ENCODE measurements at regions not wholly inside any gene's neighbourhood (a gene's known extent, or its start where the extent isn't known, plus 50 kb on each side); places are given as distances from the start of the nearest gene placed in this dataset.

- DNase-seq (ENCODE audit: low read depth, low spot score): no peak
- no peaks in the 10 kb centered on the region for H3K4me1 ChIP-seq (ENCODE audit: control insufficient read depth, insufficient read depth, low read length)
- TF ChIP-seq POLR2AphosphoS5 (IDR thresholded peaks at IDR 0.05; ENCODE audit: low read depth, low read length): no peak
- in situ Hi-C loops (cut with HindIII; ENCODE audit: low pct_unique_long_range_greater_than_20kb, low sequenced_read_pairs) (no loop called here), intact Hi-C loops (cut with micrococcal nuclease; ENCODE audit: unreplicated experiment) (no loop called here)
- ATAC-seq: no peak
- no peak overlapping the region for H3K4me3 ChIP-seq (ENCODE audit: low read depth in 2 of 2, low read length in 2 of 2)
- ChIA-PET CTCF (no interaction called here), POLR2A (no interaction called here)
- no peak overlapping the region for H3K27ac ChIP-seq (ENCODE audit: low read length)
- no peaks in the 10 kb centered on the region for H3K9me3 ChIP-seq (ENCODE audit: control insufficient read depth, insufficient read depth, low read depth, low read length)
- H3K36me3 ChIP-seq (ENCODE audit: control insufficient read depth, insufficient read depth, low read length): no peaks in the 10 kb centered on the region
- no peaks in the 10 kb centered on the region for H3K27me3 ChIP-seq (ENCODE audit: control insufficient read depth, insufficient read depth, low read length)
- no TSS peak for BruUV-seq (replicated peaks)
These were observed 173.0 kb downstream of the KLF12 start for GRCh38 chr13:73961181-73961580.

GRCh38 chr13:73960474-73960873 lies 173.7 kb downstream of the KLF12 start:
- Histone ChIP-seq H3K27me3 (ENCODE audit: control insufficient read depth, insufficient read depth, low read length) (no peaks in the 10 kb centered on the region), H3K4me1 (ENCODE audit: control insufficient read depth, insufficient read depth, low read length) (no peaks in the 10 kb centered on the region), H3K9me3 (ENCODE audit: control insufficient read depth, insufficient read depth, low read depth, low read length) (no peaks in the 10 kb centered on the region), H3K36me3 (ENCODE audit: control insufficient read depth, insufficient read depth, low read length) (no peaks in the 10 kb centered on the region), H3K4me3 (ENCODE audit: low read depth in 2 of 2, low read length in 2 of 2) (no peak overlapping the region), H3K27ac (ENCODE audit: low read length) (no peak overlapping the region)
- CTCF ChIA-PET: no interaction called here
- in situ Hi-C loops (cut with HindIII; ENCODE audit: low pct_unique_long_range_greater_than_20kb, low sequenced_read_pairs): no loop called here
- BruUV-seq (replicated peaks): no TSS peak
- POLR2A ChIA-PET: no interaction called here
- TF ChIP-seq SIN3A (IDR thresholded peaks at IDR 0.05; ENCODE audit: borderline replicate concordance, insufficient read depth, low read depth, low read length): no peak
- no peak for TF ChIP-seq POLR2AphosphoS5 (IDR thresholded peaks at IDR 0.05; ENCODE audit: low read depth, low read length)
- TF ChIP-seq REST (IDR thresholded peaks at IDR 0.05; ENCODE audit: insufficient read depth in 1 of 2, low read depth in 2 of 2, low read length in 1 of 2): no peak
- TF ChIP-seq CTCF (IDR thresholded peaks at IDR 0.05): no peak
- no peak for TF ChIP-seq TCF7L2 (IDR thresholded peaks at IDR 0.05; ENCODE audit: low read depth, low read length)
- intact Hi-C loops (cut with micrococcal nuclease; ENCODE audit: unreplicated experiment): no loop called here
- DNase-seq (ENCODE audit: low read depth, low spot score) (no peak), ATAC-seq (no peak)

- CTCF ChIA-PET: no interaction called here
- Histone ChIP-seq H3K9me3 (ENCODE audit: control insufficient read depth, insufficient read depth, low read depth, low read length) (no peaks in the 10 kb centered on the region), H3K27ac (ENCODE audit: low read length) (no peak overlapping the region), H3K27me3 (ENCODE audit: control insufficient read depth, insufficient read depth, low read length) (no peaks in the 10 kb centered on the region), H3K36me3 (ENCODE audit: control insufficient read depth, insufficient read depth, low read length) (no peaks in the 10 kb centered on the region), H3K4me3 (ENCODE audit: low read depth in 2 of 2, low read length in 2 of 2) (no peak overlapping the region), H3K4me1 (ENCODE audit: control insufficient read depth, insufficient read depth, low read length) (no peaks in the 10 kb centered on the region)
- in situ Hi-C loops (cut with HindIII; ENCODE audit: low pct_unique_long_range_greater_than_20kb, low sequenced_read_pairs): no loop called here
- intact Hi-C loops (cut with micrococcal nuclease; ENCODE audit: unreplicated experiment): no loop called here
- ATAC-seq (no peak), DNase-seq (ENCODE audit: low read depth, low spot score) (no peak)
- BruUV-seq (replicated peaks): no TSS peak
- no peak for TF ChIP-seq SIN3A (IDR thresholded peaks at IDR 0.05; ENCODE audit: borderline replicate concordance, insufficient read depth, low read depth, low read length)
- no peak for TF ChIP-seq POLR2AphosphoS5 (IDR thresholded peaks at IDR 0.05; ENCODE audit: low read depth, low read length)
- no peak for TF ChIP-seq TCF7L2 (IDR thresholded peaks at IDR 0.05; ENCODE audit: low read depth, low read length)
- TF ChIP-seq REST (IDR thresholded peaks at IDR 0.05; ENCODE audit: insufficient read depth in 1 of 2, low read depth in 2 of 2, low read length in 1 of 2): no peak
- no peak for TF ChIP-seq CTCF (IDR thresholded peaks at IDR 0.05)
- POLR2A ChIA-PET: no interaction called here
These were observed 175.4 kb downstream of the KLF12 start for GRCh38 chr13:73958657-73959397.
